ENCODE measurements at regions not wholly inside any gene's neighbourhood (a gene's known extent, or its start where the extent isn't known, plus 50 kb on each side); places are given as distances from the start of the nearest gene placed in this dataset.
"Not testable (repeated sequence)": the region's sequence is repeated elsewhere in the genome, so short reads cannot be mapped to it uniquely, and the experiment has no call there.

DNA sequence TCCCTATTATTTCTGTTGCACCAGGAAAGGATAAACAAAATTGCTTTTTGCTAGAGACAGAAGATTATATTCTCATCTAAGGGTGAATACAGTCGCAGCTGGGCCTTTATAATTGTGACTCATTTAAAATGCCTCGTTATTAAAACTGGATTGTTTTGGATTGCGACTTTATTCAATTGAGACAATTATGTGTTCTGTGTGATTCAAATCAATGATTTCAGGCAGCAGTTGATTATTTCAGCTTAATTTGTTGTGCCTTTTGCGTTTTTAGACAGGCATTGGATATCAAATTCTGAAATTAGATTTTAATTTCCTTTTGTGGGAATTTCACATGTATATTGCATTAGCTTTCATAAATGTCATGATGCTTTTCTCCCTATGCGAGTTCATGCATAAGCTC, 778.1 kb upstream of the SOX11 start:
- no peak for DNase-seq
- no peaks in the 10 kb centered on the region for H3K27me3 Mint-ChIP-seq
- peaks cover 7% of the 10 kb centered on the region for H3K9me3 Mint-ChIP-seq
- H3K4me1 Mint-ChIP-seq, result no peaks in the 10 kb centered on the region
- no peaks in the 10 kb centered on the region for H3K36me3 Mint-ChIP-seq
- CTCF ChIA-PET, result no interaction called here
- no peak overlapping the region for H3K4me3 Mint-ChIP-seq
- no peak overlapping the region for H3K27ac Mint-ChIP-seq

- no peak for DNase-seq
- Mint-ChIP-seq H3K27me3 (no peaks in the 10 kb centered on the region), H3K9me3 (peaks cover 7% of the 10 kb centered on the region), H3K4me1 (no peaks in the 10 kb centered on the region), H3K4me3 (no peak overlapping the region), H3K36me3 (no peaks in the 10 kb centered on the region), H3K27ac (no peak overlapping the region)
- CTCF ChIA-PET, result no interaction called here
Observed at GRCh38 chr2:4914551-4914950, 777.6 kb upstream of the SOX11 start.

- Mint-ChIP-seq H3K27ac (no peak overlapping the region), H3K4me3 (no peak overlapping the region), H3K27me3 (no peaks in the 10 kb centered on the region), H3K4me1 (no peaks in the 10 kb centered on the region), H3K36me3 (no peaks in the 10 kb centered on the region), H3K9me3 (peaks cover 7% of the 10 kb centered on the region)
- DNase-seq, result no peak
- CTCF ChIA-PET, result interaction anchor here (0.6 to 0.8 kb wide), 3 partner anchors 466 to 1438 kb away, joined by 3 to 4 read pairs (median 3); no protein-coding TSS in a partner anchor
Observed at GRCh38 chr2:4915357-4915756, 776.8 kb upstream of the SOX11 start.

DNA sequence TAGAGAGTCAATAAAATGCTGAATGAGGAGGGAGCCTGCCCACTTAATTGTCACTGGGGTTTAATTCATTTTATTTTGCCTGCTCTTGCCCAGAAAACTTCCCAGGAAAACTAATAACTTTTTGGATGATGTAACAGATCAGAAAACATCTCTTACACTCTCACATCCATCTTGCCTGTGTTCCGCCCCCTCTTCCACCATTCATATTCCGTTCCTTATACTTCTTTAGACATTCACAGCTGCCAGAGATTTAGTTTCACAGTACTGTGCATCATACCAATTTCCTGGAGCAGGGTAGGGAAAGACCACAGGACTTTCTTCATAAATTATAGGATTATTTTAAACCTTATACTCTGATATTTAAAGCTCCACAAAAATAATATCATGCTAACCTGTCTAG, 776.1 kb upstream of the SOX11 start:
- peaks cover 7% of the 10 kb centered on the region for H3K9me3 Mint-ChIP-seq
- H3K27me3 Mint-ChIP-seq, result no peaks in the 10 kb centered on the region
- DNase-seq, result no peak
- CTCF ChIA-PET, result interaction anchor here (0.8 kb wide), 1 partner anchor 1437 kb away, joined by 3 read pairs; no protein-coding TSS in a partner anchor
- H3K4me1 Mint-ChIP-seq, result no peaks in the 10 kb centered on the region
- no peaks in the 10 kb centered on the region for H3K36me3 Mint-ChIP-seq
- H3K27ac Mint-ChIP-seq, result no peak overlapping the region
- H3K4me3 Mint-ChIP-seq, result no peak overlapping the region

DNA sequence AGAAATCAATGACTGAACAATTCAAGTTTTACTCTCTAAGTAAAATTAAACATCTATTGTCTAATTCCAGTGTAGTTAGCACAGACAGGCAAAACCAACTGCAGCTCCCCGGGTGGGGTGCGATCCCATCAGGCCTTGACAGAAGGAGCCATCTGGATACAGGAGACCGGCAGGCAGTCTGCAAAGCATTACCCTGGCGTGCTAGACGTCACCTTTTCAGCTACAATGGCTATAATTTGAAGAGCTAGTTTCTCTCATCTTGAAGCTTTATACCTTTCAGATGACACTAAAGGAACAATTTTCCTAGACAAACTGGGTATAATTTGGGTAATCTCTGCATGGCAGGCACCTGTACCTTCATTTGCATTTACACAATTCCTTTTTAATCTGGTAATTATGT, 761.5 kb upstream of the SOX11 start:
- no peaks in the 10 kb centered on the region for H3K27me3 Mint-ChIP-seq
- H3K36me3 Mint-ChIP-seq, result no peaks in the 10 kb centered on the region
- no peaks in the 10 kb centered on the region for H3K4me1 Mint-ChIP-seq
- CTCF ChIA-PET, result interaction anchor here (0.6 kb wide), 1 partner anchor 8 kb away, joined by 3 read pairs; no protein-coding TSS in a partner anchor
- H3K27ac Mint-ChIP-seq, result no peak overlapping the region
- no peak for DNase-seq
- H3K9me3 Mint-ChIP-seq, result peaks cover 17% of the 10 kb centered on the region
- no peak overlapping the region for H3K4me3 Mint-ChIP-seq

GRCh38 chr2:4931721-4932365, 760.3 kb upstream of the SOX11 start:
- H3K27me3 Mint-ChIP-seq, result no peaks in the 10 kb centered on the region
- H3K4me1 Mint-ChIP-seq, result no peaks in the 10 kb centered on the region
- H3K4me3 Mint-ChIP-seq, result no peak overlapping the region
- no peak for DNase-seq
- CTCF ChIA-PET, result no interaction called here
- no peak overlapping the region for H3K27ac Mint-ChIP-seq
- H3K36me3 Mint-ChIP-seq, result no peaks in the 10 kb centered on the region
- H3K9me3 Mint-ChIP-seq, result peaks cover 21% of the 10 kb centered on the region

GRCh38 chr2:4935291-4935690, 756.9 kb upstream of the SOX11 start:
- H3K27me3 Mint-ChIP-seq, H3K27ac Mint-ChIP-seq, H3K4me3 Mint-ChIP-seq, H3K4me1 Mint-ChIP-seq, DNase-seq, H3K36me3 Mint-ChIP-seq, CTCF ChIA-PET: not testable (repeated sequence)
- H3K9me3 Mint-ChIP-seq, result peaks cover 22% of the 10 kb centered on the region

- Mint-ChIP-seq H3K27me3 (no peaks in the 10 kb centered on the region), H3K27ac (no peak overlapping the region), H3K36me3 (no peaks in the 10 kb centered on the region), H3K4me3 (no peak overlapping the region), H3K4me1 (no peaks in the 10 kb centered on the region), H3K9me3 (peaks cover 29% of the 10 kb centered on the region)
- no peak for DNase-seq
- CTCF ChIA-PET, result no interaction called here
Observed at GRCh38 chr2:4937550-4937949, 754.6 kb upstream of the SOX11 start.

- H3K36me3 Mint-ChIP-seq, result no peaks in the 10 kb centered on the region
- CTCF ChIA-PET, result interaction anchor here (0.6 kb wide), 1 partner anchor 7 kb away, joined by 3 read pairs; no protein-coding TSS in a partner anchor
- peaks cover 29% of the 10 kb centered on the region for H3K9me3 Mint-ChIP-seq
- no peaks in the 10 kb centered on the region for H3K4me1 Mint-ChIP-seq
- no peak overlapping the region for H3K4me3 Mint-ChIP-seq
- no peaks in the 10 kb centered on the region for H3K27me3 Mint-ChIP-seq
- no peak overlapping the region for H3K27ac Mint-ChIP-seq
- no peak for DNase-seq
Observed at GRCh38 chr2:4938206-4938605, 754.0 kb upstream of the SOX11 start.

DNA sequence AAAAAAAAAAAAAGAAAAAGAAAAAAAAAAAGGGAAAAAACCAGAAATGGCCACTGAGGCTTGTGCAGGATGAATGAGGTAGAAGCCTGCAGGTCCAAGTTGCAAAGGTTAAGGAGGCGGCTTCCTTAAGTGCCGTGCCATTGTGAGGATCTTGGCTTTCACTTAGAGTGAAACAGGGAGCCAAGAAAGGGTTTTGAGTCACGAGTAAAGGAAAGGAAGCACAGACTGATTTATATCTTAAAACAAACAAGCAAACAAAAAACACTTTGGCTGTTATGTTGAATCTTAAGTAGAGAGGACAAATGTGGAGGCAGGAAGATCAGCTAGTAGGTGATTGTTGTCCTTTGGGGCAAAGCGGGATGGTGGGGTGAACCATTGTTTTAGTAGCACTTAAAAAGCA, 749.7 kb upstream of the SOX11 start:
- H3K4me1 Mint-ChIP-seq, result no peaks in the 10 kb centered on the region
- CTCF ChIA-PET, result no interaction called here

GRCh38 chr2:4947911-4948310, 744.3 kb upstream of the SOX11 start:
- Mint-ChIP-seq H3K9me3 (peaks cover 6% of the 10 kb centered on the region), H3K4me3 (no peak overlapping the region), H3K27ac (no peak overlapping the region), H3K36me3 (no peaks in the 10 kb centered on the region), H3K27me3 (no peaks in the 10 kb centered on the region), H3K4me1 (no peaks in the 10 kb centered on the region)
- CTCF ChIA-PET, result no interaction called here
- DNase-seq, result no peak

More for the DNA sequence above, 749.7 kb upstream of the SOX11 start:
- Mint-ChIP-seq H3K36me3 (no peaks in the 10 kb centered on the region), H3K9me3 (peaks cover 14% of the 10 kb centered on the region), H3K27ac (no peak overlapping the region), H3K4me3 (no peak overlapping the region), H3K27me3 (no peaks in the 10 kb centered on the region)
- no peak for DNase-seq

DNA sequence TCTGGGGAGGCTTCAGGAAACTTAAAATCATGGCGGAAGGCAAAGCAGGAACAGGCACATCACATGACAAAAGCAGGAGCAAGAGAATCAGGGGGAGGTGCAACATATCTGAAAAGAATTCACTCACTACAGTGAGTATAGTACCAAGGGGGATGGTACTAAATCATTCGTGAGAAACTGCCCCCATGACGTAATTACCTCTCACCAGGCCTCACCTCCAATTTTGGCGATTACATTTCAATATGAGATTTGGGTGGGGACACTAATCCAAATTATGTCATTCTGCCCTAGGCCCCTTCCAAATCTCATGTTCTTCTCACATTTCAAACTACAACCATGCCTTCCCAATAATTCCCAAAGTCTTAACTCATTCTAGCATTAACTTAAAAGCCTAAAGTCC, 740.8 kb upstream of the SOX11 start:
- Mint-ChIP-seq H3K27me3 (no peaks in the 10 kb centered on the region), H3K9me3 (peaks cover 6% of the 10 kb centered on the region), H3K27ac (no peak overlapping the region), H3K4me1 (no peaks in the 10 kb centered on the region), H3K36me3 (no peaks in the 10 kb centered on the region), H3K4me3 (no peak overlapping the region)
- no peak for DNase-seq
- CTCF ChIA-PET, result no interaction called here

DNA sequence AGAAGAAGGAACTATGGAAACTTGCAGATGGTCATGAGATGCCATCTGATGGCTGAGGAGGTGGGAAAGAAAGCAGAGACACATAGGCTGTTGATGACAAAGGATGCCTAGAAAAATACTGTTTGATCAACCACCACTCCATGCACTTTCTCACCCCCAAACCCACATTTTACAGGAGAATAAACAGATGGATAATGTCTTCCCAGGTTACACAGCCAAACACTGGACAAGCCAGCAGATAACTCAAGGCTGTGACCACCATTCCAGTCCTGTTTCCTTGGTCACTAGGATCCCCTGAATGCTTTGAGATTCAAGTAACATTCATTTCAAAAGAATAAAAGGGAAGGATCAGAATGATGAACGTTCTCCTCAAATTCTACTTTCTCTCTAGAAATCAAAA, 733.0 kb upstream of the SOX11 start:
- DNase-seq, result no peak
- Mint-ChIP-seq H3K4me3 (no peak overlapping the region), H3K27me3 (no peaks in the 10 kb centered on the region), H3K27ac (no peak overlapping the region), H3K36me3 (no peaks in the 10 kb centered on the region), H3K4me1 (no peaks in the 10 kb centered on the region), H3K9me3 (peaks cover 3% of the 10 kb centered on the region)
- CTCF ChIA-PET, result no interaction called here

GRCh38 chr2:4962419-4962818, 729.8 kb upstream of the SOX11 start:
- H3K27me3 Mint-ChIP-seq, result no peaks in the 10 kb centered on the region
- H3K9me3 Mint-ChIP-seq, result peaks cover 3% of the 10 kb centered on the region
- CTCF ChIA-PET, result no interaction called here
- H3K4me3 Mint-ChIP-seq, result no peak overlapping the region
- H3K4me1 Mint-ChIP-seq, result no peaks in the 10 kb centered on the region
- no peak overlapping the region for H3K27ac Mint-ChIP-seq
- no peaks in the 10 kb centered on the region for H3K36me3 Mint-ChIP-seq
- DNase-seq, result no peak

GRCh38 chr2:4963106-4963505, 729.1 kb upstream of the SOX11 start:
- CTCF ChIA-PET, result no interaction called here
- H3K4me1 Mint-ChIP-seq, result no peaks in the 10 kb centered on the region
- DNase-seq, result no peak
- no peaks in the 10 kb centered on the region for H3K27me3 Mint-ChIP-seq
- H3K36me3 Mint-ChIP-seq, result no peaks in the 10 kb centered on the region
- no peak overlapping the region for H3K27ac Mint-ChIP-seq
- H3K9me3 Mint-ChIP-seq, result peaks cover 4% of the 10 kb centered on the region
- no peak overlapping the region for H3K4me3 Mint-ChIP-seq
